A673 (cell line): ENCODE measurements at regions not wholly inside any gene's neighbourhood (a gene's known extent, or its start where the extent isn't known, plus 50 kb on each side); places are given as distances from the start of the nearest gene placed in this dataset.

Experiments
- BruUV-seq: library from RNA; stranded (reverse); fragments of 400-500 nt; replicated peaks from 2 replicates; lab custom pipeline; 2021; lab: Mats Ljungman, UMichigan
- CTCF ChIA-PET: fragments of 300-600 bp; sonication (Branson Sonifier 250); formaldehyde crosslinking; loops from one replicate; lab custom pipeline; 2022; ENCODE audit warnings: antibody characterized with exemption; lab: Charles Lee
- POLR2A ChIA-PET: fragments of 300-600 bp; sonication (Branson Sonifier 250); formaldehyde crosslinking; loops from one replicate; lab custom pipeline; 2022; ENCODE audit warnings: antibody characterized with exemption; ENCODE audit not compliant: low non-redundant PET; lab: Charles Lee
- DNase-seq: peaks from one replicate; pipeline ENCODE4 v3.0.0-alpha.2; 2015; ENCODE audit warnings: low spot score
- H3K27ac ChIP-seq: fragments of 200-600 bp; sonication (generic); 2 replicates; pipeline ENCODE4 v1.5.1; 2016; ENCODE audit warnings: mixed run types, low read depth, mild to moderate bottlenecking, mixed read lengths, antibody characterized with exemption, low read length; ENCODE audit not compliant: poor library complexity, severe bottlenecking
- H3K27me3 ChIP-seq: fragments of 200-600 bp; sonication (generic); replicated peaks from 2 replicates; pipeline ENCODE4 v1.6.1; 2017; ENCODE audit warnings: mixed run types, low read depth, mild to moderate bottlenecking, mixed read lengths, antibody characterized with exemption, low read length; ENCODE audit not compliant: insufficient read depth, poor library complexity
- H3K36me3 ChIP-seq: fragments of 200-600 bp; sonication (generic); 2 replicates; pipeline ENCODE4 v1.6.1; 2016; ENCODE audit warnings: mixed run types, mild to moderate bottlenecking, mixed read lengths, antibody characterized with exemption, low read length; ENCODE audit not compliant: insufficient read depth, poor library complexity, severe bottlenecking
- H3K4me1 ChIP-seq: fragments of 200-600 bp; sonication (generic); 2 replicates; pipeline ENCODE4 v1.6.1; 2017; ENCODE audit warnings: mixed run types, mild to moderate bottlenecking, mixed read lengths, antibody characterized with exemption, low read length; ENCODE audit not compliant: insufficient read depth, poor library complexity, severe bottlenecking
- H3K4me3 ChIP-seq: fragments of 200-600 bp; sonication (generic); 2 replicates; pipeline ENCODE4 v1.5.1; 2016; ENCODE audit warnings: low read depth, mixed run types, mild to moderate bottlenecking, mixed read lengths, low read length; ENCODE audit not compliant: poor library complexity, severe bottlenecking
- H3K9me3 ChIP-seq: fragments of 200-600 bp; sonication (generic); 2 replicates; pipeline ENCODE4 v1.6.1; 2016; ENCODE audit warnings: mixed run types, low read depth, mild to moderate bottlenecking, mixed read lengths, antibody characterized with exemption, low read length; ENCODE audit not compliant: poor library complexity, severe bottlenecking
- EZH2 ChIP-seq: fragments of 200-600 bp; sonication (generic); IDR thresholded peaks from 2 replicates; pipeline ENCODE4 v1.6.1; 2017; ENCODE audit warnings: borderline replicate concordance, low read depth, mild to moderate bottlenecking, mixed read lengths, antibody characterized with exemption, low read length; ENCODE audit not compliant: poor library complexity, severe bottlenecking
- intact Hi-C: fragments of 100-400 bp; cut with micrococcal nuclease; formaldehyde crosslinking; loops from one replicate; pipeline ENCODE4 v1.10.0; 2022; ENCODE audit not compliant: unreplicated experiment
- TF ChIP-seq, protein P1 (sequence below): fragments of 300-800, 200-600 bp; sonication (generic); conservative IDR thresholded peaks from 2 replicates; pipeline ENCODE4 v1.5.1; 2017; ENCODE audit warnings: low read depth, mild to moderate bottlenecking, antibody characterized with exemption, low read length, moderate library complexity, mixed read lengths

GRCh38 chr5:4859500-4860235 lies 280.5 kb upstream of the ADAMTS16 start:
- Histone ChIP-seq H3K27me3 (peaks cover 33% of the 10 kb centered on the region), H3K36me3 (no peaks in the 10 kb centered on the region), H3K9me3 (no peaks in the 10 kb centered on the region), H3K4me3 (no peak overlapping the region), H3K27ac (no peak overlapping the region), H3K4me1 (no peaks in the 10 kb centered on the region)
- no peak for DNase-seq
- TF ChIP-seq, protein P1, sequence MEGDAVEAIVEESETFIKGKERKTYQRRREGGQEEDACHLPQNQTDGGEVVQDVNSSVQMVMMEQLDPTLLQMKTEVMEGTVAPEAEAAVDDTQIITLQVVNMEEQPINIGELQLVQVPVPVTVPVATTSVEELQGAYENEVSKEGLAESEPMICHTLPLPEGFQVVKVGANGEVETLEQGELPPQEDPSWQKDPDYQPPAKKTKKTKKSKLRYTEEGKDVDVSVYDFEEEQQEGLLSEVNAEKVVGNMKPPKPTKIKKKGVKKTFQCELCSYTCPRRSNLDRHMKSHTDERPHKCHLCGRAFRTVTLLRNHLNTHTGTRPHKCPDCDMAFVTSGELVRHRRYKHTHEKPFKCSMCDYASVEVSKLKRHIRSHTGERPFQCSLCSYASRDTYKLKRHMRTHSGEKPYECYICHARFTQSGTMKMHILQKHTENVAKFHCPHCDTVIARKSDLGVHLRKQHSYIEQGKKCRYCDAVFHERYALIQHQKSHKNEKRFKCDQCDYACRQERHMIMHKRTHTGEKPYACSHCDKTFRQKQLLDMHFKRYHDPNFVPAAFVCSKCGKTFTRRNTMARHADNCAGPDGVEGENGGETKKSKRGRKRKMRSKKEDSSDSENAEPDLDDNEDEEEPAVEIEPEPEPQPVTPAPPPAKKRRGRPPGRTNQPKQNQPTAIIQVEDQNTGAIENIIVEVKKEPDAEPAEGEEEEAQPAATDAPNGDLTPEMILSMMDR, result no peak
- TF ChIP-seq EZH2, result no peak
- POLR2A ChIA-PET, result no interaction called here
- CTCF ChIA-PET, result interaction anchor here (0.6 kb wide), 1 partner anchor 280 kb away, joined by 3 read pairs; the partner anchor contains the start of gene ADAMTS16
- BruUV-seq, result no TSS peak
- intact Hi-C loops, result no loop called here

GRCh38 chr5:4860631-4861030 lies 279.5 kb upstream of the ADAMTS16 start:
- Histone ChIP-seq H3K4me3 (no peak overlapping the region), H3K27me3 (peaks cover 27% of the 10 kb centered on the region)
- intact Hi-C loops, result no loop called here

GRCh38 chr5:4862500-4862899 lies 277.6 kb upstream of the ADAMTS16 start:
- Histone ChIP-seq H3K27ac (no peak overlapping the region), H3K27me3 (peaks cover 15% of the 10 kb centered on the region), H3K9me3 (no peaks in the 10 kb centered on the region), H3K36me3 (no peaks in the 10 kb centered on the region), H3K4me1 (no peaks in the 10 kb centered on the region), H3K4me3 (no peak overlapping the region)
- ChIA-PET CTCF (interaction anchor here (0.6 kb wide), 1 partner anchor 557 kb away, joined by 5 read pairs; no protein-coding TSS in a partner anchor), POLR2A (no interaction called here)
- DNase-seq, result peak; percentile 54
- intact Hi-C loops, result no loop called here
- no TSS peak for BruUV-seq
- TF ChIP-seq EZH2, result no peak
- TF ChIP-seq, protein P1, result peak; percentile 69

More at GRCh38 chr5:4860631-4861030, 279.5 kb upstream of the ADAMTS16 start:
- no TSS peak for BruUV-seq
- no peaks in the 10 kb centered on the region for H3K36me3 ChIP-seq
- H3K4me1 ChIP-seq, result no peaks in the 10 kb centered on the region
- no peak overlapping the region for H3K27ac ChIP-seq
- POLR2A ChIA-PET, result no interaction called here
- no peak for TF ChIP-seq EZH2
- TF ChIP-seq, protein P1, result no peak
- no peaks in the 10 kb centered on the region for H3K9me3 ChIP-seq
- DNase-seq, result no peak
- CTCF ChIA-PET, result no interaction called here
